22Rv1 (cell line): ENCODE measurements at regions not wholly inside any gene's neighbourhood (a gene's known extent, or its start where the extent isn't known, plus 50 kb on each side); places are given as distances from the start of the nearest gene placed in this dataset.

Experiments used
- H3K27ac ChIP-seq: fragments of 450-650 bp; 2 replicates; pipeline ENCODE4 v1.5.1; 2017
- ZFX ChIP-seq: fragments of 450-650 bp; IDR thresholded peaks from 2 replicates; pipeline ENCODE4 v1.6.1; 2017; ENCODE audit warnings: antibody characterized with exemption, borderline replicate concordance
- TF ChIP-seq, protein P1 (sequence below): fragments of 450-650 bp; IDR thresholded peaks from 2 replicates; pipeline ENCODE4 v1.5.1; 2017; ENCODE audit warnings: mild to moderate bottlenecking

GRCh38 chr3:152103257-152103656 lies 165.5 kb upstream of the MBNL1 start:
- no peak for TF ChIP-seq ZFX
- TF ChIP-seq, protein P1, sequence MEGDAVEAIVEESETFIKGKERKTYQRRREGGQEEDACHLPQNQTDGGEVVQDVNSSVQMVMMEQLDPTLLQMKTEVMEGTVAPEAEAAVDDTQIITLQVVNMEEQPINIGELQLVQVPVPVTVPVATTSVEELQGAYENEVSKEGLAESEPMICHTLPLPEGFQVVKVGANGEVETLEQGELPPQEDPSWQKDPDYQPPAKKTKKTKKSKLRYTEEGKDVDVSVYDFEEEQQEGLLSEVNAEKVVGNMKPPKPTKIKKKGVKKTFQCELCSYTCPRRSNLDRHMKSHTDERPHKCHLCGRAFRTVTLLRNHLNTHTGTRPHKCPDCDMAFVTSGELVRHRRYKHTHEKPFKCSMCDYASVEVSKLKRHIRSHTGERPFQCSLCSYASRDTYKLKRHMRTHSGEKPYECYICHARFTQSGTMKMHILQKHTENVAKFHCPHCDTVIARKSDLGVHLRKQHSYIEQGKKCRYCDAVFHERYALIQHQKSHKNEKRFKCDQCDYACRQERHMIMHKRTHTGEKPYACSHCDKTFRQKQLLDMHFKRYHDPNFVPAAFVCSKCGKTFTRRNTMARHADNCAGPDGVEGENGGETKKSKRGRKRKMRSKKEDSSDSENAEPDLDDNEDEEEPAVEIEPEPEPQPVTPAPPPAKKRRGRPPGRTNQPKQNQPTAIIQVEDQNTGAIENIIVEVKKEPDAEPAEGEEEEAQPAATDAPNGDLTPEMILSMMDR: no peak
- no peak overlapping the region for H3K27ac ChIP-seq

DNA sequence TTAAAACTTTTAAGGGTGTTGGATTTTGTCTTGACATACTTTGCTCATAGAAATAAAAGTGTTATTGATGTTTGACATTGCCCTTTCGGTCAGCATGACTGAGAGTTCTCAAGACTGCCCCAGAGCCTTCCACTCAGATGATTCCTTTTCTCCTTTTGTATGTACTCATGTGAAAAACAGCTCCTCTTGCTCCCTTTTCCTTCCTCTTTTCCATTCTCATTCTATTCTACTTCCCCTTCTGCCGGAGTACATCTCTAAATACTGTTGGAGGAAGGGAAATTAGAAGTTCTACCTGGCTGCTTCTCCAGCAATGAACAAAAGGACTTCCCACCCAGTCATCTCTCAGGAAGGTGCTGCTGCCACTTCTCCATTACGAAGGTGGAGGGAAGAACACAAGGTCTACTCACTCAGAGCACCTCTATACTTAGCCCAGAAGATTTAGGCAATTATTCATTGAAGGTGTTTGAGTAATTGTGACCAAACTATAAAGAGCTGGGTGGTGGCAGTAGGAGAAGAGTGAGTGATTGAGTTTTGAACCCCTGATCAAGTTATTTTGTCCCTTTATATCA lies 163.8 kb upstream of the MBNL1 start:
- no peak overlapping the region for H3K27ac ChIP-seq
- no peak for TF ChIP-seq ZFX
- TF ChIP-seq, protein P1: no peak

- TF ChIP-seq, protein P1: no peak
- no peak for TF ChIP-seq ZFX
Observed at GRCh38 chr3:152105446-152105845, 163.3 kb upstream of the MBNL1 start.

GRCh38 chr3:152109038-152109437 lies 159.7 kb upstream of the MBNL1 start:
- TF ChIP-seq ZFX: no peak
- TF ChIP-seq, protein P1: no peak
- H3K27ac ChIP-seq: no peak overlapping the region

More at GRCh38 chr3:152105446-152105845, 163.3 kb upstream of the MBNL1 start:
- no peak overlapping the region for H3K27ac ChIP-seq

GRCh38 chr3:152113413-152113812 lies 155.3 kb upstream of the MBNL1 start:
- no peak overlapping the region for H3K27ac ChIP-seq
- TF ChIP-seq, protein P1: no peak

DNA sequence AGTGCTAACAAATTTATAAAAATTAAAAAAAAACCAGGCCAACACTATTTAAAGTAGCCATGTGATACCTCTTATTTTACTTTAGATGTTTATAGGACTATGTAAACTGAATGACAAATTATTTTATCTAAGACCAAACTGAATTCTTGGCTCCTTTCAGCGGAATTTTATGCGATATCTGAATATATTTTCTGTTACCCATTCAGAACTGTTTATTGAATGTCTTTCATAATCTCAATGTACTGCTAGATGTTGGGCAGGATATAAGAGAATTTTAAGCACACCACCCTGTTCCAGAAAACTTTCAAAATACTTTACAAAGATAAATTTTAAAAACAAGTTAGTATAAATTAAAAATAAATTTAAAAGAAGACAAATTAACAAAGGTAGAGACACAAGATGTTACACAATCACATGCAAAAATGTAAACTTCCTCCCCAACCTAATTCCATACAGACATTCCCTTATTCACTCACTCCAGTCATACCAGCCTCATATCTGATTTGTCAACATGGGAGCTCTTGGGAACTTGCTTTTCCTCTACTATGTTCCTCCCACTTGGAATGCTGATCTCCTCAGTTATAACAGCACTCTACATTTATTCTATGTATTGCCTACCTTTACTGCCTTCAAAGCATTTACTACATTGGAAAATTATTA lies 154.6 kb upstream of the MBNL1 start:
- H3K27ac ChIP-seq: no peak overlapping the region
- TF ChIP-seq, protein P1: no peak
- TF ChIP-seq ZFX: no peak

DNA sequence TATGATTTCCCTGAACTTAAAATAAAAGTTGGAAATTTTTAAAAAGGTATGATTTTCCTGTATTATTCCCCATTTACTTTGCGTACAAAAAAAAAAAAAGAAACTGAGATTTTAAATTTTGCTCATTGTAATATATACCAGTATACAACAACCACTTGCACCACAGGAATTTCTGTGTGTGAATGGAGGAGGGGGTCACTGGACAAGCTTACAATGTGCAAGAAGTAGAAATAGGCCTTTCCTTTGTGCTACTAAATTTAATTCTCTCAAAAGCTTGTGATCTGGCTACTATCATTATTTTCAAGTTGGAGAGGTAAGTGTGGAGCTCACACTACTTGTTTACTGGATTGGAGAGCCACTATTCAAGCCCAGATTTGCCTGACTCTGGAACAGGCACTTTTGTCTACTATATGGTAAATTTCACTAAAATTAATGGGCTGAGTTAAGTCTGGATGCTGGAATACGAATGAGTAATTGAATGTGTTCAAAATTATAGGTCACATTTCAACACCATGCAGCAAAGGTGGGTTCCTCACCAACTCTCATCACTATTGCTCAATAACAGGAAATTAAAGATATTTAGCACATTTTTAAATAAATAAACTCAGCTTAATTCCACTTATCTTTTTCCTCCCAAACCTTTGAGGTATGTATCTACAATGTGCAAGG lies 148.0 kb upstream of the MBNL1 start:
- no peak for TF ChIP-seq ZFX
- TF ChIP-seq, protein P1: no peak
- H3K27ac ChIP-seq: no peak overlapping the region
